ENCODE measurements at regions not wholly inside any gene's neighbourhood (a gene's known extent, or its start where the extent isn't known, plus 50 kb on each side); places are given as distances from the start of the nearest gene placed in this dataset.
"Not testable (repeated sequence)": the region's sequence is repeated elsewhere in the genome, so short reads cannot be mapped to it uniquely, and the experiment has no call there.

DNA sequence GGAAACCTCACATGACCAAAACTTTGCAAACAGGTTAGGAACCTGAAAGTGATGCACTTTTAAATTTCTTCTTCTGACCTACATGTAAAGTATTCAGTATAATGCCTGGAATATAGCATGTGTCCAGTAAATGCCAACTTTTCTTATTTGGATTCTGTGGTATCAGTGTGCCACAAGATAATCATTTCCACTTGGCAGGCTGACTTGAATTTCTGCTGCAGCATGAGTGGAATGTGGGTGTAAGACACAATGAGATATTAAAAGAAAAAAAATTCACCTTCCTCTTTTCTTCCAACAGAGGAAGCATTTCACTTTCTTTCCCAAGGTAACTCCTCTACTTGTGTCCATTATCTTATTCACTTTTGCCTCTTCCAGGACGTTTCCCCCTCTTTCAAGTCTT, 141.9 kb upstream of the PRKD1 start:
- DNase-seq (ENCODE audit: low read depth in 2 of 2), result no peak

DNA sequence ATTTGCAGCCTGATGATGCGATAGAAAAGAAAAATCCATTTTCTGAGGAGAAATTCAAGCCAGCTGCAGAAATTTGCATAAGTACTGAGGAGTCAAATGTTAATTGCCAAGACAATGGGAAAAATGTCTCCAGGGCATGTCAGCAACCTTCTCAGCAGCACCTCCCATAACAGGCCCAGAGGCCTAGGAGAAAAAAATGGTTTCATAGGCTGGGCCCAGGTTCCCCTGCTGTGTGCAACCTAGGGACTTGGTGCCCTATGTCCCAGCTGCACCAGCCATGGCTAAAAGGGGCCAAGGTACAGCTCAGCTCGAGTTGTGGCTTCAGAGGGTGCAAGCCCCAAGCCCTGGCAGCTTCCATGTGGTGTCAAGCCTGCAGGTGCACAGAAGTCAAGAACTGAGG, 144.8 kb upstream of the PRKD1 start:
- DNase-seq (ENCODE audit: low read depth in 2 of 2), result not testable (repeated sequence)

- no peak for DNase-seq (ENCODE audit: low read depth in 2 of 2)
These were observed 150.3 kb upstream of the PRKD1 start for GRCh38 chr14:30077946-30078345.

DNA sequence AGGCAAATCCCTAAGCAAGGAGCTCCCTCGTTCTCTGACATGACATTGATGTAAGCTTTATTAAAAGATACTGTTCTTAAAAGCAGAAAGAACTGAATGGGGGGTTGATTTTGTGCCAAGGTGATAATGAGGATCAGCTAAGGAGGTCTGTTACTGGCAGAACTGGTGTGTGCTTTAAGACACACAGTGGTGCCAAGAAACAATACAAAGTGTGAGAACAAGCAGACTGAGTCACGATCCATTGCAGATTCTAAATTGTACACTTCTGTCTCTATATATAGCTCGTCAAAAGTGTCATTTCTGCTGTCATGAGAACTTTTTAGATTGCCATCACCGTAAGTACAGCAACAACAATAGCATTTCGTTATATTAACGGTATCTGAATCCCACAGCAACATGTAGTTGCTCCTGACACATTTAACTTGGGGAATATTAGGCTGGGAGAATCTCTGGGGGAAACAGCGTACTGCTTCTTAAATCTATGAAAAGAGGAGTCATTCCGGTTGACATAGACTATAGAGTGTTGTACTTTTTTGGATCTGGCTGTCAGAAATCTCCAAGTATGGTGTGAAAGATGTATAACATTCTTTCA, 151.3 kb upstream of the PRKD1 start:
- no peak for DNase-seq (ENCODE audit: low read depth in 2 of 2)

GRCh38 chr14:30082486-30082885, 154.8 kb upstream of the PRKD1 start:
- no peak for DNase-seq (ENCODE audit: low read depth in 2 of 2)

DNA sequence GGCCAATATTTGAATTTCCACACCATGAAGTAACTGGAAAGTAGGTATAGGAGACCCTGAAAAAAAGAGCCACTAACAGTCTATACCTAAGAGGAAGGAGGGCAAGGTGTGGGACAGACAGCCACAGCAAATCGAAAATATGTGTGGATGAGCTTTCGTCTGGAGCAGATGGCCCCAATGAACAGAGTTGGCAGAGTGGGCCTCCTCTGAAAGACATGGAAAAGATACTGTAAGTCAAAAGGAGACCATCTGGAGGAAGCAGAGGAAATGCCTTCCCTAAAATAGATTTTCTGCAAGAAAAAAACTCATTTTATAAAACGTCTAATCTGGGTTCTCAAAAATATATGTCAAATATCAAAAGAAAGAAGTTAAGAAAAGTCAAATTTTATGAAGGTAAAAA, 157.2 kb upstream of the PRKD1 start:
- DNase-seq (ENCODE audit: low read depth in 2 of 2), result no peak

DNA sequence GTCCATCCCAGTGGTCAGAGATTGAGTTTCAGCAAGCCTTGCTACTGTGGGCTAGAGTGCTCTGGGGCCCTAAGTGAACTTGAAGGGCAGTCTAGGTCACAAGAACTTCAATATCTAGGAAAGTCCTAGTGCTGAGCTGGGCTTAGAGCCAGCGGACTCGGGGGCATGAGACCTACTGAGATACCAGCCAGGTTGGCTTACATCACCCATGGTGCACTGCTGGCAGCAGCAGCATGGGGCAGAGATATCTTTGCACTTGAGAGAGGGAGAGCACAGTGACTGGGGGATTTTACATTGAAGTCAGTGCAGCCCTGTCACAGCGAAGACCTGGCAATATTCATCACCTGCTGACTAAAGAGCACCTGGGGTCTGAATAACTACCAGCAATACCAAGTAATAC, 158.3 kb upstream of the PRKD1 start:
- no peak for DNase-seq (ENCODE audit: low read depth in 2 of 2)

DNA sequence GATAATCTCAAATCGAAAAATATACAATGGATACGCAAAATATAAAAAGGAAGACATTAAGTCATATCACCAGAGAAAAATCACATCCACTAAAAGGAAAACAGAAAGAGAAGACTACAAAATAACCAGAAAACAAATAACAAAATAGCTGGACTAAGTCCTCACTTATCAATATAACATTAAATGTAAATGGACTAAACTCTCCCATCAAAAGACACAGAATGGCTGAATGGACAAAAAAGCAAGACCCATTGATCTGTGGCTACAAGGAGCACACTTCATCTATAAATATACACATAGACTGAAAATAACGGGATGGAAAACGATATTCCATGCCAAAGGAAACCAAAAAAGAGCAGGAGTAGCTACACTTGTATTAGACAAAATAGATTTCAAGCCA, 161.0 kb upstream of the PRKD1 start:
- DNase-seq (ENCODE audit: low read depth in 2 of 2), result no peak

GRCh38 chr14:30108975-30109700, 181.5 kb upstream of the PRKD1 start:
- DNase-seq (ENCODE audit: low read depth in 2 of 2), result no peak

- no peak for DNase-seq (ENCODE audit: low read depth in 2 of 2)
These were observed 186.4 kb upstream of the PRKD1 start for GRCh38 chr14:30114051-30114450.

DNA sequence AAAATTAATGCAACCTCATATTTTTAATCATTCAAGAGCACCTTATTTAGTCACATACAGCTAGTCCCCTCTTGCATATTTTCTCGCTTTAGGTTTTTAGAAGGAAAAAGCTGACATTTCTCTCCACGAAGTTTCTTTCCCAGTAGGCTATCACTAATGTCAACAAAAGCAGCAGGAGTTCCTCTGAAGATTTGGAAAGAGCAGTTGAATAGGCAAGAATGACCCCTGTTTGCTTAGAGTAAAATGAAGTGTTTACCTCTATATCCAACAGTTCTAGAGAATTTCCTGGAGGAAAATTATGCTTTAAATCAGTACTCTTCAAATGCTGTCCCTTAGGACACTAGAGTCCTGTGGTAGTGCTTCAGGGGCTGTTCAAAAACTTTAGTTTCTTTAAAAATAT, 188.1 kb upstream of the PRKD1 start:
- no peak for DNase-seq (ENCODE audit: low read depth in 2 of 2)

GRCh38 chr14:30118992-30119640, 191.5 kb upstream of the PRKD1 start:
- DNase-seq (ENCODE audit: low read depth in 2 of 2), result no peak

GRCh38 chr14:30125322-30125979, 197.8 kb upstream of the PRKD1 start:
- no peak for DNase-seq (ENCODE audit: low read depth in 2 of 2)

DNA sequence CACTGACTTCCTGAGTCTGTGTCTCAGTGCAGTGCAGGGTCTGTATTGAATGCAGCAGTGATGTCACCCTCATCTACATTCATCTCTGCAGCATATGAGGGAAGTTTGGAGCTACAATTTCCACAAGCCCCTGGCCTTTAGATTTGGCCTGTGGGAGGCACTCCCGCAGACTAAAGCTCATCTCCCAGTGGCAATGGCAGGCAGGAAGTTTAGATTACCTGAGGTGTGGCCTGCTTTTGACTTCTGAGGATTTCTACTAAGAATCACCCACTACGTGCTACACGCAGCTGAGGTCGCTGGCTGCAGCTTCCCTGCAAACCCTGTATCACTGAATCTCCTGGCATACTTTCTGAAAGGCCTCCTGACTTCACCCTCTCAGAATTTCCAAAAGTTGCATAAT, 202.2 kb upstream of the PRKD1 start:
- no peak for DNase-seq (ENCODE audit: low read depth in 2 of 2)

DNA sequence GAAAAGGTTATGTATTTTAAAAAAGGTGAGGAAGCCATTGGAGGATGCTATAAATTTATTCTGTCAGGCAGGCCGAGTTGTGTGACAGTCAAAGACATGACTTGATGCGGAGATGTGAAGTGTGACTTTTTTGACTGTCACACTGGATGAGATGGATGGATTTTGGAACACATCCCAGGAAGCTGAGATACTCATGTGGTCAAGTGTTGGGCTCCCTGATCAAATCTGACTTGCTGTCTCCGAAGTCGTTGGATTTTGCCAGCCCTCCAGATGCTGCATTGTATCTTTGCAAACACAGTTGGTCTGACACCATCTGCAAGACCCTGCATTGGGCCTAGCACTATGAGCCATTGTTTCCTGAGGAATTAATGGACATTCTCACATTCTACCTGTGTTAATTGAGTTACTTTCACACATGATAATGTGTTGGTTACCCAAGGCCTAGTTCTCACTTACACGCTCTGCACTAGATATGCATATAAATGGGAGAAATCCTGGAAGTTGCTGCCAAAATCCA, 204.0 kb upstream of the PRKD1 start:
- DNase-seq (ENCODE audit: low read depth in 2 of 2), result no peak

DNA sequence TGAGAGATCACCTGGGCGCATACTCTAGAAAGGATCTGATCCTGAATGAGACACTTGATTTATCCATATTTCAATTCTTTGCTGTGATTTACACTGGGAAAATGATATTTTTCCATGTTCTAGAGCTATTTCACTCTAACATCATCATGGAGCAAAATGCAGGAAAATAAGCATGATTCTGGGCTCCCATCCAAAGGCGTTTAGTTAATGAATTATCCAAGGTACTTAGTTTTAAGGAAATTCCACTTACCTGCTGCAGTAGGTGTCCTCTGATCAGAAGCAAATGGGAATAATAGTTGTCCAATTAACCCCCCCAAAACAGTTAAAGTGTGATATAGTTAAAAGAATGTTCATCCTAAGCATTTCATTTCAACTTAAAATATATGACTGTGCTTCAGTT, 204.5 kb upstream of the PRKD1 start:
- DNase-seq (ENCODE audit: low read depth in 2 of 2), result no peak

DNA sequence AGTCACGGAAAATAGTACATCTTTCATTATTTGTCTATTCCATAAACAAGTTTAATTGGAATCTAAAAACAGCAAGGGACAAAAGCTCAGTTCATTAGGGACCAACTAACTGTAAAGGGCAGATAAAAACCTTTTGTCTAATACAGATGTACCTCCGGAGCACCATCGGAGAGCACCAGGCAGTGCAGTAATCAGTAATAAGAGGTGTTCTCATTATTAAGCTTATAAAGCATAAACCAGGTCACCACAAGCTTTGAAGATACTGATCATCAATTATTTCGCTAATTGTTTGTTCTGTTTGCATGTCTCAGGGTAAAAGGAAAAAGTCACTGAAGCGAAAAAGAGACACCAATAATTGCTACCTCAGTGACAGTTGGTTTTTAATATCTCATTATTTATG, 207.3 kb upstream of the PRKD1 start:
- no peak for DNase-seq (ENCODE audit: low read depth in 2 of 2)

DNA sequence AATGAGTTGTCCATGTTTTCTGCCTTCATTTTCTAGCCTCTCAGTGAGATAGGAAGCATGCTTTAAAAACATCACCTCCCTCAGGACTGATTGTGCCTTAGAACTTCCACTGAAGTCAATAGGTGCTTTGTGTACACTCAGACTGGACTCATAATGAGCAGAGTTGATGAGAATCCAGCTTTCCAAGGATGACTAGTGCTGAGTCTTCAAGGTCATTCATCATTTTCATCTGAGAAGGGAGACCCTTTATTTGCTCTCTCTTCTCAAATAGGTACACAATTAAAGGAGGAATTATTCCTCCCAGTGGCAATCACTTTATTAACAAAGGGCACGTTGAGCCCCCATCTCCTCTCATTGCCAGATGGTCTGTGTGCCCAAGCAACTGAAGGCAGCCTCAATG, 210.9 kb upstream of the PRKD1 start:
- DNase-seq (ENCODE audit: low read depth in 2 of 2), result no peak

DNA sequence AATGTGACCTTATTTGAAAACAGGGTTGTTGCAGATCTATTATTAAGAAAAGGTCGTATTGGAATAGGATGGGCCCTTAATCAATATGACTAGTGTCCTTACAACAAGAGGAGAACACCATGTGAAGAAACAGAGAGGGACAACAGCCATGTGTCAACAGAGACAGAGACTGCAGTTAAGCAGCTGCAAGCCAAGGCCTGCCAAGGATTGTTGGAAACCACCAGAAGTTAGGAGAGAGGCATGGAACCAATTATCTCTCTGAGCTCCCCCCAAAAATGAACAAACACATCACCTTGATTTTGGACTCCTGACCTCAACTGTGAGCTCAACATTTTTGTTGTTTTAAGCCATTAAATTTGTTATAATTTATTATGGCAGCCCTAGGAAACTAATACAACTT, 214.6 kb upstream of the PRKD1 start:
- no peak for DNase-seq (ENCODE audit: low read depth in 2 of 2)

- DNase-seq (ENCODE audit: low read depth in 2 of 2), result no peak
These were observed 216.0 kb upstream of the PRKD1 start for GRCh38 chr14:30143627-30144026.

GRCh38 chr14:30153717-30154116, 226.1 kb upstream of the PRKD1 start:
- no peak for DNase-seq (ENCODE audit: low read depth in 2 of 2)

DNA sequence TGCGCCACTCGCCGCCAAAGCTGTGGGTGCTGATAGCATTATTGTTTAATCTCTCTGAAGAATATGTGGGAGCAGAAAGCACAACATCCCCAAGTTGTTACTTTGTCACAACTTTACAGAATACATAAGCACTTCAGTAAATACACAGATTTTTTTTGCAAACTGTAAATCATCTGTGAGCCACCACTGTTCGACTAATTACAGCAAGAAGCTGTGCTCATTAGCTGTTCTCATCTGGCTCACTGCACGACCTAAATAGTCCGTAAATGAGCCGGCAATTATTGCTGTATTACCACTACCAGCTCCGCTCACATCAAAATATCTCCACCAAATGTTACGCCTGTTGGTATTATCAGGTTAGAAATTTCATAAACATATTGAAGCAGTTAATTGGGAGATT, 228.9 kb upstream of the PRKD1 start:
- DNase-seq (ENCODE audit: low read depth in 2 of 2), result no peak

DNA sequence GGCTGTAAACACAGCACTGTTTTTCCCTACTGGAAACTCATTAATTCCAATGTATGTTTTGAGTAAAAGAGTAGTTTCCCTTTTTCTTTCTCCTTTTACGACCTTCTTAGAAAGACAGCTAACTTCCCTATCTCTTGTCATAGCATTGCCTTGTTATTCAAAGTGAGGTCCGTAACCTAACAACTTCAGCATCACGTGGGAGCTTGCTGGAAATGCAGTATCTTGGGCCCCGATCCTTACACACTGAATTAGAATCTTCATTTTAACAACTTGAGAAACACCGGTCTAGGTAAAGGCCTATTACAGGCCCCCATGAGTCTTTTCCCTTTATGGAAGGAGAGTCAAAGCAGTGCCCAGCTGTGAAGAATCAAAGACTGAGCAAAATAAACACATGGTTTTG, 230.7 kb upstream of the PRKD1 start:
- no peak for DNase-seq (ENCODE audit: low read depth in 2 of 2)
